GM21360 (cell line): ENCODE measurements at regions not wholly inside any gene's neighbourhood (a gene's known extent, or its start where the extent isn't known, plus 50 kb on each side); places are given as distances from the start of the nearest gene placed in this dataset.

Source experiments
- ATAC-seq: cut with Tn5 transposase; IDR thresholded peaks from one replicate; pipeline ENCODE4 v1.9.1; 2021; ENCODE audit warnings: mild to moderate bottlenecking, moderate library complexity; ENCODE audit not compliant: unreplicated experiment

GRCh38 chr5:124341066-124341858 lies 405.2 kb downstream of the ZNF608 start:
- ATAC-seq = no peak

DNA sequence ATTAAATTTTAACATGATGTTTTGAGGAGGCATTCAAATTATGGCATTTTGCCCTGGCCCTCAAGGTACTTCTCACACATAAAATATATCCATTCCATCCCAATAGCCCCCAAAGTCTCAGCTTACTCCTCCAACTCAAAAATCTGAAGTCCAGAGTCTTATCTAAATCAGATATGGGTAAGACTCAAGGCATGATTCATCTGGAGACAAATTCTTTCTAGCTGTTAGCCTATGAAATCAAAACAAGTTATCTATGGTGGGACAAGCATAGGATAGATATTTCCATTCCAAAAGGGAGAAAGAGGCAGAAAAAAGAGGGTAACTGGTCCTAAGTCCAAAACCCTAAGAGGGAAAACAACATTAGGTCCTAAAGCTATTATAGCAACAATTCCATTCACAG lies 408.4 kb downstream of the ZNF608 start:
- no peak for ATAC-seq

- ATAC-seq = no peak
These were observed 413.0 kb downstream of the ZNF608 start for GRCh38 chr5:124333298-124333979.

GRCh38 chr5:124332273-124332672 lies 414.2 kb downstream of the ZNF608 start:
- no peak for ATAC-seq

DNA sequence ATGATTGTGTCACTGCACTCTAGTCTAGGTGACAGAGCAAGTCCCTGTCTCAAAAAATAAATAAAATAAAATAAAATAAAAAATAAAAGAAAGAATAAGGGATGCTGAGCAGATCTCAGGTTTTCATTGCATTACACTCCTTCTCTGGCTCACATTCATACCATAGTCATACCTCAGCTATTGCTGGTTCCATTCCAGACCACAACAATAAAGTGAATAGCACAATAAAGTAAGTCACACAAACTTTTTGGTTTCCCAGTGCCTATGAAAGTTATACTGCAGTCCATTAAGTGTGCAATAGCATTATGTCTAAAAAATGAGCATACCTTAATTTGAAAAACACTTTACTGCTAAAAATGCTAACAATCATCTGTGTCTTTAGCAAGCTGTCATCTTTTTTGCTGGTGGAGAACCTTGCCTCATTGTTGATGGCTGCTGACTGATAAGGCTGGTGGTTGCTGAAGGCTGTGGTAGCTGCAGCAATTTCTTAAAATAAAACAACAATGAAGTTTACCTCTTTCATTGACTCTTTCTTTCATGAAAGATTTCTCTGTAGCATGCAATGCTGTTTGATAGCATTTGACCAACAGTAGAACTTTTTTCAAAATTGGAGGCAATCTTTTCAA lies 415.7 kb downstream of the ZNF608 start:
- ATAC-seq = no peak

DNA sequence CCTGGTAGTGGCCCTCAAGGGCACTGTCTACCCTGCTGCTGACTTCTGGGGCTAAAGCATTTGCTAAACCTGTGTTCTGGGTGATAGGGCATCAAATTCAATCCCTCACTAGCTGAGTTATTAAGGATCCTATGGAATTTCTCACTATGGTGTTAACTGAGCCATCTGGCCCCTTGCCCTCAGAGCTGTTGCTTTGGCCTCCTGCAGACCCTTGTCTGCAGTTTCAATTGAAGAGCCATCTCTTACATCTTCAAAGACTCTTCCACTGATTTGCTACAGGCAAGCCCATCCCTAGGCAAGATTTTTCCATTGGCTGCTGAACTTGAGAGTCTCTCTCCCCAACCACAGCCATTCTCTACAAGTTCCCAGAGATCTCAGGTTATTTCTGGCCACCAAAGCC lies 418.2 kb downstream of the ZNF608 start:
- no peak for ATAC-seq

DNA sequence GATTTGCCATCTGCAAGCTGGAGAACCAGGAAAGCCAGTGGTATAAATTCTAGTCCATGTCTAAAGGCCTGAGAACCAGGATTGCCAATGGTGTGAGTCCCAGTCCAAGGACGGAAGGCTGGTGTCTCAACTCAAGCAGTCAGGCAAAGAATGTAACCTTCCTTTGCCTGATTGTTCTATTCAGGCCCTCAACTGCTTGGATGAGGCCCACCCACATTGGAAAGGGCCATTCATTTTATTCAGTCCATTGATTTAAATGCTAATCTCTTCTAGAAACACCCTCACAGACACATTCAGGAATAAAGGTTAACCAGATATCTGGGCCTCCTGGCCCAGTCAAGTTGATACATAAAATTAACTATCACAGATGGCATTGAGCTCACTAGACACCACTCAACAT lies 427.8 kb downstream of the ZNF608 start:
- no peak for ATAC-seq

- no peak for ATAC-seq
These were observed 429.0 kb downstream of the ZNF608 start for GRCh38 chr5:124317451-124317850.

DNA sequence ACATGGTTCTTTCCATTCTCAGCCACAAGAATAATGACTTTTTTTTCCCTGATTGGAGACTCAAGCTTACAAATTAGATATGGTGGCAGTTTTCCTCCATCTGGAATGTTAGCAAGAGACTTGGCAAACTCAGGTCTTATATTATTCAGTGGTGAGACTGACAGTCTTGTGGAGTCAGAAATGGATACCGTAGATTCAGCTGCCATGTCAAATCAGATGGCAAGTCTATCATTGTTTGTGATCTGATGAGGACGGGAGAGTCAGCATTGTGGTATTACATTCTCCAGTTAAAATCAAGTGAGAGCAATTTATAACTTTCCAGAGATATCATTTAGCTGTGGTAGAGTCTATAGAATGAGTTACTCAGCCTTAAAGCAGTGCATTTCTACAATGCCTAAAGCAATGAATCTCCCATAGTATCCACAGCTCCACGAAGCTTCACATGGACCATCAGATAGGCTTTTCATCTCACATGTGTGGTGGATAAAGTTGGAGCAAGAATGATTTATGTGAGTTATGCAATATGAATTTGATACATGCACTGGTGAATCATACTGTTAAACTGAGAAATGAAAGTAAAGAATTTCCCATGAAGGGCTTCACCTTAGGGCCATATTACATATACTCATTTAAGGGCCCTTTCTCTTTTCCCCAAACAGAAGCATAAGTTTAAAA lies 430.6 kb downstream of the ZNF608 start:
- no peak for ATAC-seq

- ATAC-seq = no peak
These were observed 436.0 kb downstream of the ZNF608 start for GRCh38 chr5:124310453-124310852.

- no peak for ATAC-seq
These were observed 437.0 kb downstream of the ZNF608 start for GRCh38 chr5:124309241-124309980.

DNA sequence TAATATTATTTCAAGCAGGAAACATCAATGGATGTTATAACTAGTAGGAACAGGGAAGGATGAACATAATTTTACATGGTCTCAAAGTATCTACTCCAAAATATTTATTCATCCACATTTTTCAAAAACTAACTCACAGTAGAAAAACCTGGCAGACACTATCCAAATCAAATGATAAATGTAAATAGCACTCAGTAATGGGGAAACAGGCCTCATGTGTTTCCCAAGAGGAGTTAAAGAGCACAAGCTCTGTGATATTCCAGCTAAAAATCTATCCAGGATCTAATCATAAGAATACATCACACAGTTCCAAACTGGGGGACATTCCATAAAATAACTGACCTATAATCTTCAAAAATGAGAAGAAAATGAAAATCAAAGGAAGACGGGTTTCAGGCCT lies 443.1 kb downstream of the ZNF608 start:
- no peak for ATAC-seq

DNA sequence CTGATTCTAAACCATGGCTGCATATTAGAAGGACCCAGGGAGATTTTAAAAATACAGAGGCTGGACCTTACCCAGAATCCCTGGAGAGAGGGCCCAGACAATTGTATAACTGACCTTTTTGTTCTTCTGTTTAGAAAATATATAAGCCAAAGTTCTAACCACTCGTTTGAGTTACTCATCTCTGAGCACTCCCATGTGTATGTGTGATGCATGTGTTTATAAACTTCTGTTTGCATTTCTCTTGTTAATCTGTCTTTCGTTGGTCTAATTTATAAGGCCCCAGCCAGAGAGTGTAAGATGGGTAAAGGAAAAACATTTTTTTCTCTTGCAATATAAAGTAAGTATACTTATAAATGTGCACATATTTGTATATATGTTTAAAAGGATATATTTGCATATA lies 443.9 kb downstream of the ZNF608 start:
- ATAC-seq = no peak

- no peak for ATAC-seq
These were observed 444.6 kb downstream of the ZNF608 start for GRCh38 chr5:124301850-124302249.

DNA sequence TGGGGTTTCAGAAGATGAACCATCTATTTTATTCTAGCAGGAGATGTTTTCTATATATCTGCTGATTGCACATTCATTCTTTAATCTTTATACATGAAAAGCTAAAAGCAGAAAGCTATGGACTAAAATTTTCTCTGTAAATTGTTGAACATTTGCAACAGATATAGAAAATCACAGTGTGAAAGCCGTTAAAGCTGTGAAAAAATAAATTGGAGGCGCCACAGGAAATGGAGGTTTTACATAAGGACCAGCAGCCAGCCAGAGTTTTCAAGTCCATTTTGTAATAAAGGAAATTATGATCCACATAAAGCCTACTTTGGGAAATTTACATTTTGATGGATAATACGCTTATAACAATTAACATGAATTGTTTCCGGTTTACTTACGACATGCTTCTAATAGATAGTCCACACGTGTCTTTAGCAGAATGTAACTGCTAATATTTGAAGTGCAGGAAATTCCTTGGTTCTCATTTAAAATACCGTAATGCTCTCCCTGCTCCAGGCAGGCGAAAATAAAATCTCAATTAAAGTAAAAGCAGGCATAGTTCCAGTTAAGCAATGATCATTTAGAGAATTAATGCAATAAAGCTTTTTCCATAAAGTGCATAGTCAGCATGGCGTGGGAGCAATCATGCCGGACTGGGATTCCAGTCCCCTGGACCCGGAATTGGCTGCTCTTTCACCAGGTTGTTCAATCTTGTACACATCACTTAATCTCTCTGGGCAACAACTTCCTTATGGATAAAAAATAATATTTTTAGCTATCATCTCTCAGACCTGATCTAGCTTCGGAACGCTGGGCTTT lies 445.4 kb downstream of the ZNF608 start:
- no peak for ATAC-seq

- ATAC-seq = no peak
These were observed 448.6 kb downstream of the ZNF608 start for GRCh38 chr5:124297826-124298225.

- ATAC-seq = no peak
These were observed 454.1 kb downstream of the ZNF608 start for GRCh38 chr5:124292322-124292855.

- ATAC-seq = no peak
These were observed 456.7 kb downstream of the ZNF608 start for GRCh38 chr5:124289641-124290311.

GRCh38 chr5:124289130-124289529 lies 457.3 kb downstream of the ZNF608 start:
- no peak for ATAC-seq
